ENCODE measurements at regions not wholly inside any gene's neighbourhood (a gene's known extent, or its start where the extent isn't known, plus 50 kb on each side); places are given as distances from the start of the nearest gene placed in this dataset.
A peak's percentile ranks its signal among the peaks of the same experiment; 100 is the strongest.

- no peak for DNase-seq (ENCODE audit: low spot score)
Measured at GRCh38 chr1:115492019-115492595, 149.7 kb upstream of the VANGL1 start.

- no peak for DNase-seq (ENCODE audit: low spot score)
Measured at GRCh38 chr1:115491298-115492018, 150.3 kb upstream of the VANGL1 start.

DNA sequence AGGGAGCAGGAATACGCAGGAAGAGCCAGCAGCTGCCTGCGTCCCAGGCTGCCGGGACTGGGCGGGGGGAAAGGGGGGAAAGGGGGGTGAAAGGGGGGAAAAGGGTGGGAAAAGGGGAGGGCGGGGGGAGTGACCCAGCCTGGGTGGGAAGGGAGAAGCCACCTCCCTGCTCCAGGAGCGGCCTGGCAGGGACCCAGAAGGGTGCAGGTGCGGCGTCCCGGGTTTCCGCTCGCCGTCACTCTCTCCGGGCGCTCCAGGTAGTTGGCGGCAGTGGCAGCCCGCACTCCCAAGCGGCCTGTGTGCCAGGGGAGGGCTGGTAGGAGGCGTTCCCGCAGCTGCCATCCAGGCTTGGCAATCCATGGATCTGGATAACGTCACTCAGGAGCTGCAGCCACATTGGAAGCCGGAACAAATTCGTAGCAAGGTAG lies 141.0 kb upstream of the NGF start:
- no peak for DNase-seq (ENCODE audit: low spot score)

- no peak for DNase-seq (ENCODE audit: low spot score)
Measured at GRCh38 chr1:115477071-115477470, 139.0 kb upstream of the NGF start.

DNA sequence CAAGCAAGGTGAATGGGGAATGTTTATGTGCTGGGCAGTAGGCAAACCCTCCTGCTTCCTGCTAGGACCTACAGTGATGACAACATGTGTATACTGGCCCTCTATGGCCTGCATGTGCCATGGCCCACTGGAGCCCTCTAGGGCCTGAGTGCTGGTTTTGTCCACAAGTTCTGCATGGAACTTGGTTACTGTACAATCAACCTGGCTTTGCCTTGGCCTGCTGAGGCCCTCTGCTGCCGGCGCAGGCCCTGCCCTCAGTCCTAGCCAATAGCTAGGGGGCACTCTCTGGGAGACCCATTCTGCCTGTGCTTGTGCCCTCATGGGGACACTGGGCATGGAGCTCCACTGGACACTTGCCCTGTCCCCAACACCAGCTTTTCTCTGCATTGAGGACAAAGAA lies 138.6 kb upstream of the NGF start:
- DNase-seq (ENCODE audit: low spot score) = no peak

DNA sequence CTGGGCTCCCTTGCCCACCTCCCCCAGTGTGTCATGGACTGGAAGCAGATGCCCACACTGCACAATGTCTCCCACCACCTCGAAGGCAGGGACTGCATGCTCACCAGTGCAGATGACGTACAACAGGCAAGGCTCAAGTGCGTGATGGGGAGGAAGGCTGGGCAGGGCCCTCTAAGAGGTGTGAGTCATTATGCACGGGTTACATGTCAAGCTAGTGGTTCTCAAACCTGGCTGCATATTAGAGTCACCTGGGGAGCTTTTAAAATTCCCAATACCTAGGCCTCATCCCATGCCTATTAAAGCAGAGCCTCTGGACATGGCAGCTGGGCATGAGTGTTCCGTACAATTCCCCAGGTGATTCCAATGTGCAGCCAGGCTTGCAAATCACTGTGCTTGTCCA lies 137.9 kb upstream of the NGF start:
- no peak for DNase-seq (ENCODE audit: low spot score)

GRCh38 chr1:115475252-115475651 lies 137.2 kb upstream of the NGF start:
- no peak for DNase-seq (ENCODE audit: low spot score)

- DNase-seq (ENCODE audit: low spot score) = no peak
Measured at GRCh38 chr1:115473986-115474565, 136.0 kb upstream of the NGF start.

DNA sequence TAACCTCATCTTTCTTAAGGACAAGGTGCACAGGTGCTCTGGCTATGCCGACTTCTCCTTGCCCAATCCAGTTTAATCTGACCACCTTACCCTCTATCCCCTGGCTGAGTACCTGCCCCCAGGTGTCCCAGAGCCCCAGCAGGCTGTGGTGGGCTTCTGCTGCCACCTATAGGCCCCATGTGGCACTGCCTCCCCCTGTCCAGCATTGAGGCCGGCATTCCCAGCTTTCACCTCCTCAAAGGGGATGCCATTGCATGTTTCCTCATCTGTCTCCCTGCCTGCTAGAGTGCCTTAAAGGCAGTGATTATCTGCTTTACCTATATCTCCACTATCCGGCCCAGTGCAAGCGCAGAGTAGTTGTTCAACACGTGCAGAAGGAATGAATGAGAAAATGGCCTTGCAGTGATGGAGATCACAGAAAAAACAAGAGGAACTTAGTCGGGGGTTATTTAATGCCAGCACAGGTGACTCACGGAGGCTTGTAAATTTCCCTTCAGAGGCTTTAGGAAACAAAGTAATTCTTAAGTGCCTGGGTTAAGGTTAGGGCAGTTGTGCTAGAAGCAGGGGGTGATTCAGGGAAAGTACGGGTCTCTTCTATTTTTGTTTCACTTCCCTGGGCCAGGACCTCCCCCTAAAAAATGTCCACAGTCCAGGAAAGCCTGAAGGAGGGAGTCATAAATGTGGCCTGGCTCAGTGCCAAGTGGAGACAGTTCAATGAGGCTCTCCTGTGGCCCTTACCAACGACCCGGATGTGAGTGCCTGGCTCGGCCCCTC lies 131.8 kb upstream of the NGF start:
- DNase-seq (ENCODE audit: low spot score) = peak; percentile 34

- DNase-seq (ENCODE audit: low spot score) = no peak
Measured at GRCh38 chr1:115467790-115468189, 129.7 kb upstream of the NGF start.

- DNase-seq (ENCODE audit: low spot score) = no peak
Measured at GRCh38 chr1:115467196-115467595, 129.1 kb upstream of the NGF start.

DNA sequence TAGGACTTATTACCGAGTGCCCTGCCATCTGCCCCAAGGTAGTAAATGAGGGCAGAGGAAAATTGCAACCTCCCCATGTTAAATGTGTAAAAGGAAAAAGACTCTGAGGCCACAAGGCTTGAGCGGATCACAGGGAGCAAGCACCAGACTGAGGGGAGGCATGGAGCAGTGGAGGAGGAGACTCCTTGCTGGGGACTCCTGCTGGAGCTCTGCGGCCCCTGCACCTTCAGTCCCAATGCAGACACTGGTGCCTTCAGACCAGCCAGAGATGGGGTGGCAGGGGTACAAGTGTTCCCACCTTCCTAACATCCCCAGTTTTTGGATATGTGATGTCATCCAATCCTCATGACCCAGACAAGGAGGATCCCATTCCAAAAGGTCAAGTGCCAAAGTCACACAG lies 128.4 kb upstream of the NGF start:
- DNase-seq (ENCODE audit: low spot score) = no peak

- no peak for DNase-seq (ENCODE audit: low spot score)
Measured at GRCh38 chr1:115465802-115466363, 127.8 kb upstream of the NGF start.

- DNase-seq (ENCODE audit: low spot score) = no peak
Measured at GRCh38 chr1:115463347-115463746, 125.3 kb upstream of the NGF start.

- peak; percentile 9 for DNase-seq (ENCODE audit: low spot score)
Measured at GRCh38 chr1:115462566-115463076, 124.6 kb upstream of the NGF start.

DNA sequence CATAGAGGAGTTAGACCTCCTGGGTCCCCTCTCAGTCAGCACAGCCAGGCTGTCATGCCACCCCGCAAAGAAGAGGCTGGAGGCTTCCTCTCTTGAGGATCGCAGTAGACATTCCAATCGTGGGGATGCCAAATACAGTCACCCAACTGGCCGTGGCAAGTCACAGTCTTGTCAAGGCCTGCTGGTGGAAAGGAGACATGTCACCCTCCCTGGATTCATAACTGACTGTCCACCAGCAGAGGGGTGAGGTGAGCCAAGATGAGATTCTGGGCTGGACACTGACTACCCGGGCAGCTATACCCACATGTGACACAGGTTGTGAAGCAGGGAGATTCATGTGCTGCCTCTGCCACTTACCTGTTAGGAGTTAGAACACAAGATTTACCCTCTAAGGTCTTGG lies 123.5 kb upstream of the NGF start:
- DNase-seq (ENCODE audit: low spot score) = no peak

GRCh38 chr1:115459161-115459560 lies 121.1 kb upstream of the NGF start:
- DNase-seq (ENCODE audit: low spot score) = no peak

DNA sequence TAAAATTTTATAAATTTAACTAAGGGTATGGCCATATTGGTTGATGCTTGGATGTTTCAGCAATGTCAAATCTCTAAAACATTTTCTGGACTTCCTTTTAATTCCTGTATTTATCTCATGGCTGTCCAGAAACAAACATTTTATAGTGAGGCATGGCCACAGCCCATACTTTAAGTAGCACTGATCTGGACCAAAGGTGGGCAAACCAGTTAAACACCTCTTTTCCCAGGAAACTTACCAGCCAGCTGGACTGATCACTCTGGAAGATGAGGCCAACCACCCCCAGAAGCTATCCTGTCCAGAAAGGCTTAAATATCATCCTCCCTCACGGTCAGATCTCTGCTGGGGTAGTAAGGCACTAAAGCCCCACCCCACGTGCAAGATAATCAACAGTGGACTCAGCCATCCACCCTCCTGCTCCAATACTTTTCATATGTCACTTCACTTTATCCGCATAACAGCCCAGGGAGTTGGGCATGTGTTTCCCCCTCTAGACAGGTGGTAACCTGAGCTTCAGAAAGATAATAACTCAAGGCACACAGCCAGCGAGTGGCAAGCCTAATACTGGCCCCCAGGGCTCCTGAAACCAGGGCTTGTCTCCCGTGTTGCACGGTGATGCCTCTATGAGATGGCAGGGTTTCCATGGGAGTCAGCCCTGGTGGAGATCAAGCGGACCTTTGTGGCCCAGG lies 120.5 kb upstream of the NGF start:
- no peak for DNase-seq (ENCODE audit: low spot score)

DNA sequence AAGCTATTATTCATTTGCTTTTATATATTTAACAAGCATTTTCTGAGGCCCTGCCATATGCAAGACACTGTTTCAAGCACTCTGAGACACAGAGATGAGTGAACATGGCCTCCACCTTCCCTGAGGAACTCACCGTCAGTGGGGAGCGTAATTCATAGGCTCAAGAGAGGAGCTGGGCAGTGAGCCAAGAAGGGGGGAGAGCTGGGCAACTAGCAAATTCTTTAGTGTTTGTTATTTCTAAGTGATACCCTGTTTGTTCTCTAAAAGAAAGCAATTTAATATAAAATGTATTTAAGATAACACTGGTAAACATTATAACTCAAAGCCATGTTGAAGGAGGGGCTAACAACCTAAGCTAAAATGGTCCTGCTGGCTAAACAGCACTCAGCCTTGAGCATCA lies 119.2 kb upstream of the NGF start:
- no peak for DNase-seq (ENCODE audit: low spot score)

DNA sequence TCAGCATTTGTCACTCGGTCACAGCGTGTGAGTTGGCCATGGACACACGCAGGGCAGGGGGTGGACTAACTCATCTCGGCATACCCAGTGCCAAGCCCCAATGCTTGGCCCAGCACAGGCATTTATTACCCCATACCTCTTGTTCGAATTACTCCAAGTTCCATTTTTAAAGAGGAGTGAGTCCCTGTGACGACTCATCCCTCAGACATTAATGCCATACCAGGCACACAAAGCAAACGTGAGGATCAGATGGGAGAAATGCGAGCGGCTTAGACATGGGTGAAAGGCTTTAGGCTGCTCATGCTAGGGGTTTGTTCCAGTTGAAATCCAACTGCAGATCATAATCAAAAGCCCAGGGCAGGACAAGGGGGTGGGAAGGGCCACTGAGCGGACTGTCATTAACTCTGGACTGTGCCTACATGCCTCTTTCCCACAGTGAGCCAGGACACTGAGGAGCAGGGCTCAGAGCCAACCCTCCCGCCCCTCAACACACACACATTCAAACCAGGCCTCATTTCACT lies 118.5 kb upstream of the NGF start:
- DNase-seq (ENCODE audit: low spot score) = no peak

DNA sequence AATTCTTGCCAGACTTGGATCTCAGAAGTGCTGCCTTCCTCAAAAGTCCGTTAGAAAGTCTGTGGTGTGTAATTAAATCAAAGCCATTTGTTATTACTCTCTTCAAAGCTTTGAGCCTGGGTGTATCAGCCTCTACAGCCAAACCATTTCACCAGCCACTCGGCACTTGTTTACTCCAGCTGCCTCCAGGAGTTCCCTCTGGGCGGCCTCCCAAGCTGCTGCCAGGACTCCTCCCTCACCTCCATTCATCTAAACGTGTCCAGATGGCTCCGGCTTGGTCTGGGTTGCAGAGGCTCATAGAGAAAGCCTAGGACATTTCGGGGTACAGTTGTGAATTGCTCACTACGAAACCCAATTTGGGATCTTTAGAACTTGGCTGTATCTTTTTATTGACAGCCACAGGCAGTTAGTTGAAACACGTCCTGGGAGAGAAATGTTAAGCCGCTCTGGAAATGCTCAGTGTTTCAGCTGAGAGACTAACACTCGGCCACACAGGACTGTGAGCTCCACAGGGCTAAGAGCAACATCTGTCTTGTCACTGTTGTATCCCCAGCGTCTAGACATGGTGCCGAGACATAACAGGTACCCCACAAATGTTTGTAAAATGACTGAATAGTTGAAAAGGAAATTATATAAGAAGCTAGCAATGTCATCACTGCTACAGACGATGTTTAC lies 116.9 kb upstream of the NGF start:
- no peak for DNase-seq (ENCODE audit: low spot score)
